Endothelial cell of umbilical vein (primary cell): ENCODE measurements at regions not wholly inside any gene's neighbourhood (a gene's known extent, or its start where the extent isn't known, plus 50 kb on each side); places are given as distances from the start of the nearest gene placed in this dataset.

Experiments
- CTCF ChIP-seq, 2 donors: IDR thresholded peaks; 1 replicate in 1 of 2; 2 replicates in 1 of 2; pipeline ENCODE4 v1.5.1; 2011; ENCODE audit warnings: low read length in 2 of 2, mild to moderate bottlenecking in 2 of 2, moderate library complexity in 2 of 2, control low read depth in 1 of 2, inconsistent platforms in 1 of 2, low read depth in 1 of 2; ENCODE audit not compliant: insufficient read depth in 1 of 2; ENCODE audit errors: extremely low read depth in 1 of 2
- JUN ChIP-seq: IDR thresholded peaks from 2 replicates; pipeline ENCODE4 v1.6.1; 2011; ENCODE audit warnings: borderline replicate concordance, low read depth; ENCODE audit not compliant: insufficient read length, insufficient read depth
- POLR2A ChIP-seq: IDR thresholded peaks from 2 replicates; pipeline ENCODE4 v1.6.1; 2012; ENCODE audit warnings: low read depth, mild to moderate bottlenecking, control low read depth, low read length

GRCh38 chr22:49013707-49014106 is 814.0 kb downstream of the BRD1 start:
- TF ChIP-seq JUN (no peak), CTCF (IDR thresholded peaks at IDR 0.05; ENCODE audit: extremely low read depth in 1 of 2, insufficient read depth in 1 of 2, low read depth in 1 of 2, low read length in 2 of 2) (no peak), POLR2A (no peak)
